Effector memory CD8-positive, alpha-beta T cell (primary cell): ENCODE measurements at regions not wholly inside any gene's neighbourhood (a gene's known extent, or its start where the extent isn't known, plus 50 kb on each side); places are given as distances from the start of the nearest gene placed in this dataset.
"Not testable (repeated sequence)": the region's sequence is repeated elsewhere in the genome, so short reads cannot be mapped to it uniquely, and the experiment has no call there.

Experiments
- ATAC-seq: fragments of 150-1000 bp; cut with Tn5 transposase; replicated peaks from 2 replicates; pipeline ENCODE4 v1.10.0; 2021; ENCODE audit warnings: mild to moderate bottlenecking, moderate library complexity
- DNase-seq, 3 experiments: peaks; one replicate each; pipeline ENCODE4 v3.0.0; 2021
- H3K27ac Mint-ChIP-seq, 2 donors: one replicate each; pipeline ENCODE4 v1.8.0; 2022; ENCODE audit warnings: mild to moderate bottlenecking in 2 of 2, mixed read lengths in 2 of 2, moderate library complexity in 2 of 2
- H3K27me3 Mint-ChIP-seq, 2 donors: one replicate each; pipeline ENCODE4 v1.8.0; 2022; ENCODE audit warnings: mixed read lengths in 2 of 2
- H3K36me3 Mint-ChIP-seq: one replicate; pipeline ENCODE4 v1.8.0; 2022; ENCODE audit warnings: mild to moderate bottlenecking, moderate library complexity, mixed read lengths; ENCODE audit not compliant: insufficient read depth
- H3K4me1 Mint-ChIP-seq, 2 donors: one replicate each; pipeline ENCODE4 v1.8.0; 2022; ENCODE audit warnings: low read depth in 2 of 2, mixed read lengths in 2 of 2
- H3K4me3 Mint-ChIP-seq, 2 donors: one replicate each; pipeline ENCODE4 v1.8.0; 2022; ENCODE audit warnings: mild to moderate bottlenecking in 2 of 2, mixed read lengths in 2 of 2, moderate library complexity in 2 of 2
- H3K9me3 Mint-ChIP-seq, 2 donors: one replicate each; pipeline ENCODE4 v1.8.0; 2022; ENCODE audit warnings: mixed read lengths in 2 of 2

DNA sequence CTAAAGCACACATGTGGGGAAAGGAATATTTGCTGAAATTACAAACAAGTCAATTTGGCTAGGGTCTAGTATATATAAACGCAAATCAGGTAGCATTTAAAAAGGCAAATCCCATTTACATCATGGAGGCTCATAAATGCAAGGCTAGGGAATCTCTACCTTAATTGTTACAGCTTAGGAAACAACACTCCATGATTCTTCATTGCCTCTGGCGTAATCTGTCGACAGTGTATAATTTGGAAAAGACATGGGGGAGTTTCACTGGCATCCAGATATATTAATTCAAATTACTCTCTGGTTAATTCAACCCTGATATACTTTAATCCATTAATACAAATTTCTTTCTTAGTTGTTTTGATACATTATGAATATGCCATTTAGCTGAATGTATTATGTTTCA lies 1630.2 kb upstream of the FLRT2 start:
- Mint-ChIP-seq H3K27ac (no peak overlapping the region), H3K4me3 (no peak overlapping the region), H3K4me1 (no peaks in the 10 kb centered on the region), H3K27me3 (no peaks in the 10 kb centered on the region), H3K9me3 (no peaks in the 10 kb centered on the region), H3K36me3 (no peaks in the 10 kb centered on the region)
- no peak for ATAC-seq
- DNase-seq: no peak

DNA sequence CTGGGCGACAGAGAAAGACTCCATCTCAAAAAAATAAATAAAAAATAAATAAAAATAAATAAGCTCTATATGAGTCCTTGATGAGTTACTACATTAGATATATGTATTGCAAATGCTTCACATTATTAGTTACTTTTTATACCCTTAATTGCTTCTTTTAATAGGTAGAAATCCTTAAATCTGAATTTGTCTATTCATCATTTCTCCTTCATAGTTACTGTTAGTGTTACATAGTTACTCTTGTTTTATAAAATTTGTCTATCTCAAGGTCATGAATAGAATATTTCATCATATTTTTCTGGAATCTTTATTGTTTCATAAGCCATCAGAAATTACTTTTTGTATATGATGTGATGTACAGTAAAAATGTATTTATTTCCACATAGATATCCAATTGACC lies 1624.8 kb upstream of the FLRT2 start:
- Mint-ChIP-seq H3K9me3 (peaks cover 6 to 8% of the 10 kb centered on the region in 2 donors), H3K4me3 (no peak overlapping the region), H3K36me3 (no peaks in the 10 kb centered on the region), H3K4me1 (no peaks in the 10 kb centered on the region), H3K27ac (no peak overlapping the region), H3K27me3 (no peaks in the 10 kb centered on the region)
- ATAC-seq (no peak), DNase-seq (no peak)

DNA sequence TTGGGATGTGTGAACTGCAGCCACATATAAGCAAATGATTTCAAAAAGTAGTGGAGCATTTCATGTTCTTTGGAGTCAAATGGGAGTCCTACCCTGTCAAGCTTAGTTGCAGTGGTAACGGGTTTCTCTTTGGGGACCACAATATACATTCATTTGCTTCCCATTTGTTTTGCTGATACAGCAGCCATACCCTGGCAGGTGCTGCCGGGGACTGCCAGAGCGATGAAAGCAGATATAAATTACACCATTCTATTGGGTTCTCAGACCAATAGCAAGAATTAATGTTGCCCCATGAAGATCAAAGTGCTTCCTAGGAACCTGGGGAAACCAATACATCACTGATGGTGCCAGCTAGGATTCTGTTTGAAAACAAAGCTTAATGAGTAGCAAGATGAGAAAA lies 1621.5 kb upstream of the FLRT2 start:
- ATAC-seq (no peak), DNase-seq (no peak)
- Mint-ChIP-seq H3K27me3 (no peaks in the 10 kb centered on the region), H3K4me1 (no peaks in the 10 kb centered on the region), H3K27ac (no peak overlapping the region), H3K36me3 (no peaks in the 10 kb centered on the region), H3K9me3 (peaks cover 8 to 10% of the 10 kb centered on the region in 2 donors), H3K4me3 (no peak overlapping the region)

DNA sequence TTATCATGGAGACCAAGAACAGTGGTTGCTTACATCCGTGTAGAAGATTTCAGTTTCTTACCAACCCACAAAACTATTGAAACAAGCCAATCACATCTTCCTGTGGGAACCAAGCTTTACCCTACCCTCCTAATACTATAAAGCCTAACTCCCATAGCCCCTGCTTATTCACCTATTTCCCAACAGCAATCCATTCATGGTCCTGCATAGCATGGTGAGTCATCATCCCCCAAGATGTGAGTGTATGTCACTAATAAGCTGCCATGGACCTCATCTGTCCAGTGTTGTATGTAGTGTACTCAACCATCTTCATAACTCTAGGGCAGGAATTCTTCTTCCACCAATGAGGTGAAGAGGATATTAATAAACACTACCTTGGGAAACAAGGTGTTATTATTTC lies 1620.4 kb upstream of the FLRT2 start:
- ATAC-seq: no peak
- Mint-ChIP-seq H3K4me3 (no peak overlapping the region), H3K36me3 (no peaks in the 10 kb centered on the region), H3K9me3 (peaks cover 13 to 15% of the 10 kb centered on the region in 2 donors), H3K4me1 (no peaks in the 10 kb centered on the region), H3K27ac (no peak overlapping the region), H3K27me3 (no peaks in the 10 kb centered on the region)
- no peak for DNase-seq

DNA sequence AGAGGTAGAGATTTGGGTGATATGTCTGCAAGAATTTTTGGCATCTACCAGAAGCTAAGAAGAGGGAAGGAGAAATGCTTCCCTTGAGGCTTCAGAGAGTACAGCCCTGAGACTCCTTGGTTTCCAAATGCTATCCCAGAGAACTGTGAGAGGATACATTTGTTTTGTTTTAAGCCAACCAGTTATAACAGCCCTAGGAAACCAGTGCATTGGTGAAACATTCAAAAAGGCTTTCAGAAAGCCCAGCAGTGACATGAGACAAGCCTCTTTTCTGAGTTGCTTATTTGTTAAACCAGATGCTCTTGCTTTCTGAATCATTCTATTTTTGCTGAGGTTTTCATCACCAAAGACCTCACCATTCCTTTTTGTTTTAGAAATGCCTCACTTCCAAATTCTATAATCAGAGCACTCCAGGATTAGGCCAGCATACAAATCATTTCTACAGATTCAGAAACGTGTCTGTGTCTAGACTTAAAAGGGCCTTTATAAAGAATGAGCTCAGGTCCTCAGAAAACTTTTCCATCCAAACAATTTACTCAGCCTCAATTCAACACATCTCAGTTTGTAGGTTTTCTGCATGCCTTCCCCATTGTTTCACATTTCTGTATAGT lies 1617.8 kb upstream of the FLRT2 start:
- H3K36me3 Mint-ChIP-seq: no peaks in the 10 kb centered on the region
- H3K9me3 Mint-ChIP-seq: peaks cover 22 to 25% of the 10 kb centered on the region in 2 donors
- ATAC-seq (no peak), DNase-seq (no peak)
- no peak overlapping the region for H3K4me3 Mint-ChIP-seq
- no peaks in the 10 kb centered on the region for H3K27me3 Mint-ChIP-seq
- no peaks in the 10 kb centered on the region for H3K4me1 Mint-ChIP-seq
- H3K27ac Mint-ChIP-seq: no peak overlapping the region

DNA sequence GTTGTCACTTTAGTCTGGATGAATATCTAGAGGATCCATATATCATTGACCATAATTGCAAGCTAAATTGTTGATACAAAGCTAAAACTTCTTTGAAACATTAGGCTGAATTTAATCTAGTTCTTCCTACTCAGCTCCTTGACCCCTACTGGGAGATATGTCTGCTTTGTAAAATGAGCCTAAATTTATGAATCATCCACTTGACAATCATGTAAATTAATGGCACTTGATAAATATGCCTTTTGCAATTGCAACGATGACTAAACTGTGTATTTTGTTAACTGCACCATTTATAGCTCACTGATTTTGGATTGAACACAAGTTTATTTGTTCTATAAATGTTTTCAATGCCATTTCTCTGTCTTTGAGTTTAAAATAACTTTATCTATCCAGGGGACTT lies 1616.5 kb upstream of the FLRT2 start:
- no peaks in the 10 kb centered on the region for H3K27me3 Mint-ChIP-seq
- ATAC-seq (no peak), DNase-seq (no peak)
- peaks cover 17 to 22% of the 10 kb centered on the region in 2 donors for H3K9me3 Mint-ChIP-seq
- H3K4me3 Mint-ChIP-seq: no peak overlapping the region
- no peaks in the 10 kb centered on the region for H3K36me3 Mint-ChIP-seq
- no peaks in the 10 kb centered on the region for H3K4me1 Mint-ChIP-seq
- no peak overlapping the region for H3K27ac Mint-ChIP-seq

DNA sequence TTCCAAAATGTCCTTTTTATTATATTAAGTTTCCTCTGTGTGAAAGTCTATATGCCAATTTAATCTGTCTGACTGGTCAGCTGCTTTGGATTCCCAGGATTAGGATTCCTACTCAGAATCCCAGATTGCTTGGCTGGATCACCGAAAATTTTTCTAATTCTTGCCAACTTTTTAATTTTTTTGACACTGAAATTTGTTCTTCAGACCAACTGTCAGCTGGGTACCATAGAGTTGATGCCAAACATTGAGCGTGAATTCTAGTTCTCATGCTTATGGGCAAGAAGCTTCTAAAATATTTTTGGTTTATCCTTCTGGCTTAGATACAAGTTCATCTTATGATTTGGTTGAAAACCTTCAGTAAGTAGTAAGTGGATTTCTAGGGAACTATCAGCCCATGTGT lies 1611.4 kb upstream of the FLRT2 start:
- DNase-seq (no peak), ATAC-seq (no peak)
- peaks cover 12 to 17% of the 10 kb centered on the region in 2 donors for H3K9me3 Mint-ChIP-seq
- H3K27ac Mint-ChIP-seq: no peak overlapping the region
- H3K4me3 Mint-ChIP-seq: no peak overlapping the region
- H3K36me3 Mint-ChIP-seq: no peaks in the 10 kb centered on the region
- H3K27me3 Mint-ChIP-seq: no peaks in the 10 kb centered on the region
- no peaks in the 10 kb centered on the region for H3K4me1 Mint-ChIP-seq

DNA sequence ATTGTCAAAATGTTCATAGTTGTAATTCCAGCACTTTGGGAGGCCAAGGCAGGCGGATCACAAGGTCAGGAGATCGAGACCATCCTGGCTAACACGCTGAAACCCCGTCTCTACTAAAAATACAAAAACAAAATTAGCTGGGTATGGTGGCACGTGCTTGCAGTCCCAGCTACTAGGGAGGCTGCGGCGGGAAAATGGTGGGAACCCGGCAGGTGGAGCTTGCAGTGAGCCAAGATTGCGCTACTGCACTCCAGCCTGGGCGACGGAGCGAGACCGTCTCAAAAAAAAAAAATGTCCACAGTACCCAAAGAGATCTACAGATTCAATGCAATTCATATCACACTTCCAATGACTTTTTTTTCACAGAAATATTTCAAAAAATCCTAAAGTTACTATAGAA lies 1610.3 kb upstream of the FLRT2 start:
- ATAC-seq, H3K27ac Mint-ChIP-seq, H3K4me3 Mint-ChIP-seq, H3K36me3 Mint-ChIP-seq, H3K9me3 Mint-ChIP-seq, DNase-seq, H3K4me1 Mint-ChIP-seq, H3K27me3 Mint-ChIP-seq: not testable (repeated sequence)

DNA sequence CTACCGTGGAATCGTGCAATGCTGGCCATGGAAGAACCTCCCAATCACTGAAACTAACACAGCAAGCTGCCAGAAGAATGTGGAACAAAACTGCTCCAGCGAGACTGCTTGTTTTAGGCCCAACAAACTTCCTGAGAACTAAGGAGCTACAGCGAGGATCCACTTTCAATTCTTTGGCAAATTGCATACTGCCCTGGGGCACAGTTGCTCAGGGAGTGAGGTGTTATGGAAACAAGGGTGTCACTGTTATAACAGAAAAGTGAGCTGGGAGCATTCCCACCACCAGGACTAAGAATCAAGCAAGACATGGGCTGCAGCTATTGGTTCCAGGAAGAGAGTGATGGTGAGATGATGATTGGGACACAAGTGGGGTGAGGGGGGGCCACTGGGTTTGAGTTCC lies 1606.1 kb upstream of the FLRT2 start:
- Mint-ChIP-seq H3K27me3 (no peaks in the 10 kb centered on the region), H3K9me3 (peaks cover 3% of the 10 kb centered on the region in 2 donors), H3K36me3 (no peaks in the 10 kb centered on the region), H3K4me1 (no peaks in the 10 kb centered on the region), H3K27ac (no peak overlapping the region), H3K4me3 (no peak overlapping the region)
- ATAC-seq: no peak
- DNase-seq: no peak

DNA sequence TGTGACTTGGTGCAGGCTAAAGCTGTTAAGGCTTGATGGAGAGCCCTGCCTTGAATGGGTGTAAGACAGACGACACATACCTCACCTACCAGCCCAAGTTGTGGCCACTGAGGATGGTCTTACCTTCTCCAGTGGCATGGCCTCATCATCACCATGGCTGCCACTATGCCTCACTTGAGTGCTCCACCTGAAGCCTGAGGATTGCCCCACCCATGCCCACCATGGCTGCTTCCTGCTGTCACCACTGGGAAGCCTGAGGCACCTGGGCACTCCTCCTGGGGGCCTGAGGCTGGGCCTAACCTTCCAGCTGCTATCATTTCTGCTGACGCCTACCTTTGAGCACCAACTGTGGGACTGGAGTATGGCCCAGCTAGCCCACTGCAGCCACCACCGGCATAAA lies 1605.7 kb upstream of the FLRT2 start:
- H3K9me3 Mint-ChIP-seq: peaks cover 3 to 6% of the 10 kb centered on the region in 2 donors

DNA sequence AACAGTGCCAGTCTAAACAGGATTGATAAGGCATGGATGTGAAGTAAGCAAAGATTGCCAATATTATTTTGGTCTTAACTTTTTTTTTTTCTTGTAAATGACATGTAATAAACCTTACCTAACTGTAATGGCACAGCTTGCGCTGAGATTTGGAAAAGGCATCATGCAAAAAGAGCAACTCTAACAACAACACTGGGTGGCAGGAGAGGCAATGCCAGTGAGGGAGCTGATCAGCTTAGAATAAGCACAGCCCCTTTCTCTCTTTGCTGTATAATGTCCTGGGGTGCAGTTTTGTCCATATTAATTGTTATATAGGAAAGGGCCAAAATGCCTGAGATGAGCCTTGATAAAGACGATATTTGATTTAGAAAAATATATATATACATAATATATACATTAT lies 1589.7 kb upstream of the FLRT2 start:
- Mint-ChIP-seq H3K27me3 (no peaks in the 10 kb centered on the region), H3K9me3 (peaks cover 7 to 14% of the 10 kb centered on the region in 2 donors), H3K4me1 (no peaks in the 10 kb centered on the region), H3K27ac (no peak overlapping the region), H3K4me3 (no peak overlapping the region), H3K36me3 (peaks cover 3% of the 10 kb centered on the region)
- DNase-seq: no peak
- no peak for ATAC-seq

More for the DNA sequence above, 1605.7 kb upstream of the FLRT2 start:
- no peaks in the 10 kb centered on the region for H3K4me1 Mint-ChIP-seq
- ATAC-seq: no peak
- H3K4me3 Mint-ChIP-seq: no peak overlapping the region
- no peaks in the 10 kb centered on the region for H3K27me3 Mint-ChIP-seq
- H3K27ac Mint-ChIP-seq: no peak overlapping the region
- DNase-seq: no peak
- no peaks in the 10 kb centered on the region for H3K36me3 Mint-ChIP-seq

DNA sequence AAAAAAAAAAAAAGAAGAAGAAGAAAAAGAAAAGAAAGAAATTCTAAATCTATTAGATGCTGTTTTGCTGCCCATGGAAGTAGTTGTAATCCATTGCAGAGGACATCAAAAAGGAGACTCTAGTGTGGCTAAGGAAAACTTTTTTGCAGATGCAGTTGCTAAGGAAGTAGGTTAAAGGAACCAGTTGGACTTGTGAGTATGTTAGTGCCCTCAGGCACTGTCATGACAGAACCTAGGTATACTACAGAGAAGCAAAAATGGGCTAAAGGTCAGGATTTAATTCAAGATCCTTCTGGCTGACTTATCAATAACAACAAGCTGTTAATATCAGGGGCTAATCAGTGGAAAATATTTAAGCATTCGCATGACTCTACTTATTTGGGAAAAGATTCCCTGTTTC lies 1571.6 kb upstream of the FLRT2 start:
- H3K36me3 Mint-ChIP-seq: no peaks in the 10 kb centered on the region
- no peak for ATAC-seq
- no peak for DNase-seq
- H3K27me3 Mint-ChIP-seq: no peaks in the 10 kb centered on the region
- no peak overlapping the region for H3K27ac Mint-ChIP-seq
- H3K4me3 Mint-ChIP-seq: no peak overlapping the region
- peaks cover 7 to 18% of the 10 kb centered on the region in 2 donors for H3K9me3 Mint-ChIP-seq
- H3K4me1 Mint-ChIP-seq: no peaks in the 10 kb centered on the region

DNA sequence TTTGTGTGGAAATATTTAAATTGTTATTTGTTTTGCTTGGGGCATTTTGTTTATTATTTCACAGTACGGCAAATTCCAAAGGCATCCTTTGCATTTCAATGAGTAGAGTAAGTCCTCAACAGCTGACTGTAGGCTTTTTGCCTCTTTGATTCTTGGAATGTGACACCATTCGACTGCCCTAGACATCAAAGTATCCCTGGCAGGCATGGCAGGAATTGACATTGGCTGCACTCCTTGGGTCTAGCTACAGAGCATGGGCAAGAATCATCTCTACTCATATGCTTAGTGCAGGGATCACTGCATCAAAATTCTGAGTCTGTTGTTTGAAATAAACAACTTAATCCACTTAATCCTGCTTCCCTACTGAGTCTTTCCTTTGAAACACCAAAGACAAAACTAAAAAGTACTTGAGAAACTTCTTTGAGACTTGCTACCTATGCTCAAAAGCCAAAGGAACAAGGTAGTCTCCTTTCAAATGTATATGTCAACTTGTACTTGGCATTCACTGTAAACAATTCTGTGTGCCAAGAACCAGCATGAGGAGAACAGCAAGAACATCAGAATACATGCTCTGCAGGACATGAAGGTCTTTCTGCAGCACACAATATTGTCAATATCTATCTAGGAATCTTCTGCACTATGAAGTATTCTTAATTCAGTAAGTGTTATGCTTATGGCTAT lies 1569.0 kb upstream of the FLRT2 start:
- H3K4me3 Mint-ChIP-seq: no peak overlapping the region
- H3K27me3 Mint-ChIP-seq: no peaks in the 10 kb centered on the region
- no peak overlapping the region for H3K27ac Mint-ChIP-seq
- H3K36me3 Mint-ChIP-seq: no peaks in the 10 kb centered on the region
- H3K9me3 Mint-ChIP-seq: peaks cover 9 to 25% of the 10 kb centered on the region in 2 donors
- no peak for ATAC-seq
- no peak for DNase-seq
- no peaks in the 10 kb centered on the region for H3K4me1 Mint-ChIP-seq

DNA sequence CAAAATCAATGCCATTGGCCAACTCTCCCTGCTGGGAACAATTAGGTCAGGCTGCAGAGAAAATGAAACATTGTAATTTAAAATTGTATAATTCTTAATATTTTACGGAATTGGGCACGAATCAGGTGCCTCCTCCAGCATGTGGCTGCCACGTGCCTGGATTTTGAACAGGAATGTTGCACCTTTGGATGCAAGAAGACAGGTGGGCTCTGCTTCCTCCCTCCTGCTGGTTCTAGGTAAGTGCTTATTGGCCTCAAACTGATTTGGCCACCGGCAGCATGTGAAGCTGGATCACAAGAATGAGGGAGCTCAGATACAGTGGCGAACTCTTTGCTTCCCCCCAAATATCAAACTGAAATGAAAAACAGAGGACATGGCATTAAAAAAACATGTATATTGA lies 1559.9 kb upstream of the FLRT2 start:
- Mint-ChIP-seq H3K27me3 (no peaks in the 10 kb centered on the region), H3K4me1 (no peaks in the 10 kb centered on the region), H3K9me3 (peaks cover 7 to 28% of the 10 kb centered on the region in 2 donors), H3K4me3 (no peak overlapping the region), H3K36me3 (no peaks in the 10 kb centered on the region), H3K27ac (no peak overlapping the region)
- ATAC-seq (no peak), DNase-seq (no peak)
